Hippocampal formation (tissue), 2 donors: ENCODE measurements at regions not wholly inside any gene's neighbourhood (a gene's known extent, or its start where the extent isn't known, plus 50 kb on each side); places are given as distances from the start of the nearest gene placed in this dataset.

ENCODE experiments used
- DNase-seq, 2 donors: peaks; one replicate each; lab custom pipeline; 2025; lab: John Stamatoyannopoulos, UW

DNA sequence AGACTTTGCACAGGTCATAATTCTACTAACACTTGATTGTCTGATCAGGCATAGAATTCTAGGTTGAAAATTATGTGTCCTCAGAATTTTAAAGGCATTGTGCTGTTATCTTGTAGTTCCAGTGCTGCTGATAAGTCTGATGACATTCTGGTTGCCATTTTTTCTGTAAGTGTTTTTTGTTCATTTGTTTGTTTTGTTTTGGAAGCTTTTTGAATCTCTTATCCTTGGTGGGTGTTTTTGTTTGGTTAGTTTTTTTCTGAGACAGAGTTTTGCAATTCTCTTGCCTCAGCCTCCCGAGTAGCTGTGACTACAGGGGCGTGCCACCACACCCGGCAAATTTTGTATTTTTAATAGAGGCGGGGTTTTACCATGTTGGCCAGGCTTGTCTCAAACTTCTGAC lies 178.9 kb downstream of the CCDC71L start:
- DNase-seq: no peak

DNA sequence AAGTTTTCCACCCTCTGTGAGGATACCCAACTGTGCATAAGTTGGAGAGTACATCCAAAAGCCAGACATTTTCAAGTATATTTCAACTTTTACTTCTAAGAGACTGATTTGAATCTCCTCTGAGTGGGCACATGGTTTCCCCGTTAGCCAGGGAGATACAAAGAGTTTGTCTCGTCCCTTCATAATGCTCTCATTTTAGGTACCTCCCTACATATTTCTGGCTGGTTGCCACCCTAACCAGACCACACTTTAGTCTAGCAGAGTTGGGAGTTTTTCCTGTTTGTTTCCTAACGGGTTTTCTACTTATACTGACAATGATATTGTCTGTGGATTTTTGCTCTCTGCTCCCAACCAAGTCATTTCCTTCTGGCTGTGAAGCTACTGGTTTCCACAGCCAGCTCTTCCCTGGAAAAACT lies 180.3 kb downstream of the CCDC71L start:
- DNase-seq: no peak

DNA sequence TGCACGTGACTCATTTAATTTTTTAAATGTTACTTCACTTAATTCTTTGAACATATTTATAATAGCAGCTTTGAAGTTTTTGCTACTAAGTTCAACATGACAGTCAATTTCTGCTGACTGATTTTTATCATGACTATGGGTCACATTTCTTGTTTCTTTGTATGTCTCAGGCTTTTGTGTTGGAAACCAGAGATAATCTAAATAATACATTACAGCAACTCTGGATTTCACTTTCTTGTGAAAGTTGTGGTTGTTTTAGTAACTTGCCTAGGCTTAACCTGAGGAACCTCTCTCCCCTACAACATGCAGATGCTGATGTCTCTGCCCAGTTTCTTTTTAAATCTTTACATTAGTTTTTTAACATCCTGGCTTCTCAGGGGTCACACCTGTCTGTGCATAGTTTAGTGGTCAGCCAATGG lies 180.8 kb downstream of the CCDC71L start:
- no peak for DNase-seq

DNA sequence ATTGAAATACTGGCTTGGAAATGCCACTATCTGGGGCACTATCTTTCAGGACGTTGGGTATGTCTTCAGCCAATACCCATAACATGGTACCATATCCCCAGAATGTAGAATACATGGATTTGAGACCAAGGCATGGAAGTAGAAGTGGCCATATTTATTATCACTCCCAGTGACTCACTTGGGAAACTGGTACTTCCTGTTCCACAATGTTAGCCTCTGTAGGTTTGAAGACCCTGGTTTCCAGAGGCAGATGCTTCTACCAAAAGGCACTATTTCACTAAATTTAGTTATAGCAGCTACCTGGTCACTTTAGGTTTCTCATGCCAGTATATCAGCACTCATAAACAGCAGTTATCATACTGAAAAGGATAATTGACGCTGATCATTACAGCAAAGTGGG lies 184.2 kb downstream of the CCDC71L start:
- no peak for DNase-seq

DNA sequence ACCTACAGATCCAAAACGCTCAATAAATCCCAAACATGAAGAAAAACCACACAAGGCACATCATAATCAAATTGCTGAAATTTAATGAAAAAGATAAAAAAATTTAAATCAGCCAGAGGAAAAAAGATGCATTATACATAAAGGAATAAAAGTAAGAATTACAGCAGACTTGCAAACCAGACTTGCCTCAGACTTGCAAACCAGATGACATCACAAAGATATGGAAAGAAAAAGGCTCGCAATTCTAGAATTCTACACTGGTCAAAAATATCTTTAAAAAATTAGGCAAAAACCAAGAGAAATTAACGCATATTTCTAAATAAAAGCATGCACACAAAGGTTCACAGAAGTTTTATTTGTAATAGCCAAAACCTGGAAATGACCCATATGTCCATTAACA lies 188.0 kb upstream of the NAMPT start:
- DNase-seq: no peak

DNA sequence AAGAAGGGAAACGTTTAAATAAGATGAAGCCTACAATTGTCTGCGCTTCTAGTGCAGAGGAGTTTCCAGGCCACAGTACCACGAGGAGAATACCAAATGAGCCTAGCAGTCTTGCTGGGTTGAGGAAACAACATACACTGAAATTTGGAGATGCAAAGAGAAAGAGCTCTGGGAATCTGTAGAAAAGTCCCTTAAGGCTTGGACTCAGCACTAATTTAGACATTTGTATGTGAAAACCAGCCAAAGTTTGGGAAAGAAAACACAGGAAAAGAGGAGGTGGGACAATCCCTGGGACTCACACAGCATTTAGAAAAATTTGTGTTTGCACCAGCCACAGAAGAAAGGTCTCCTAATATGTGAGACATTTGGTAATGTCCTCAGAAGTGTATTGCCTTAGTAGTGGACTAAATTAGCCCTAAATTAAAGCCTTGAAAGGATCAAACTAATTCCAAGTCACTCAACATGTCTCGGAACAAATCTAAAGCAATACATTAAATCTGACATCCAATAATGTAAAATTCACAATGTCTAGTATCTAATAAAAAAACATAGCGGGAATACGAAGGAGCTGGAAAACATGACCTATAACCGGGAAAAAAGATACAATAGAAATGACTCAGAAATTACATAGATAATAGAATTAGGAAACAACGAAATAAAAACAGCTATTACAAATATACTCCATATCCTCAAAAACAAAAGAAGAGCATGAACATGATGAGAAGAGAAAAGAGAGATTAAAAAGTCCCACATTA lies 187.1 kb upstream of the NAMPT start:
- no peak for DNase-seq

DNA sequence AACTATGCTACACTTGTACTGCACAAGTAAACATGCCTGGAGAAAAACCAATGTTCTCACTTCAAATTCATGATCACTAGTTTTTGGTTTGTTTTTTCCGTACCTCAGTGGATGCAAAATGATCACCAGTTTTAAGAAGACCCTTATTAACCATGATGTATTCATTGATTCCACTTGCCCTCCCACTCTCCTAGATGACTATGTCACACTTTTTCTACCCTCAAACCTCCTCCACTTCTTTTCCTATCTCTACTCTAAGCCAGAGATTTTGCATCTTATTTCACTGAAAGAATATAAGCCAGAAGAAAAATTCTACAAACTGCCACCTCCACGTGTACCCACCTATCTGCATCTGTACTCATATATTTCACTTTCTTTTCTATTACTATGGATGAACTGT lies 186.2 kb upstream of the NAMPT start:
- DNase-seq: no peak

DNA sequence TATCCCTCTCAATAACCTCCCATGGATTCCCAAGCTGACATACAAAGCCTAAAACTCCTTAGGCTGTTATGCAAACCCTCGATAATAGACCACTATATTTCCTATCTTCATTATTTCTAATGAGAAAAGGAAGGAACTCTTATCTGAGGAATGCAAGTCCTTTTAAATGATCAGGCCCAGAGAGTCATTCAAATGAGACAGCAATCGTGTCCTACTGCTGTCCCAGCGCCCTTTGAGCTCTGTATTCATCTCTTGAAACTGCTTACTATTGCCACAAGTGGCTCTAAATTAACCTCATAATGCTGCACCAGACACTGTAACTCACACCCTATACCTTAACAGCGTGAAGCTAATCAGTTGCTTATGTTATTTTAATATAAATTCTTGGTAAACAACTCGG lies 182.1 kb upstream of the NAMPT start:
- no peak for DNase-seq

DNA sequence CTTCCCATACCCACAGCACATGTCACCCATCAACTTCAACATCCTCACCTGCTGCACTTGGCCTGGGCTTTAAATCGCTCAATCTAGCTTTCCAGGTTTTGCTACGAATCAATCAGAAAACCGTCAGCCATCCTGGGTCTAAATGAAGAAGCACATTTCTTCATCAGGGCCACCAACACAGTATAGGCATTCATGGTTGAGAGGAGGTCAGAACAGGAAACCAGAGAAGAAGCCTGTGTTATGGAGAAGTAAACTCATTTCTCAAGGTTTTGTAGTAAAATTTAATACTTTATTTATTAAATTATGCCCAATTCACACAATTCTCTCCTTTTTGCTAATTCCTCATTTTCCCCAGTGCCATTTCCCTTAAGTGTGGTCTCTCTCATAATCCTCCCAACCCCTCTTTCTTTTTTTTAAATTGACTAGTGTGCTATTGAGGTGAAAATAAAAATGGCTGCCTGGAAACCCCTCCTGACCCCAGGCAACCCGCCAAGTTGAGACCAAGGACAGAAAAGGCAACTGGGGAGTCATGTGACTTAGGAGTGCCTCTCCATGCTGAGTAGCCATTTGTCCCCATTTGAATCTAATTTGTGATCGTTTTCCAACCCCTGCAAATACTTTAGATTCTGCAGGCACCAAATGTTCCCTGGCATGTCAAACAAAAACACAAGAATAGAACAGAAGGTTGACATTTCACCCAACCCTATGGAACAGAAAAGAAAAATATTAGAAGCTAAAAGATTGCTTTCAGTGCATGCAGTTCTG lies 181.1 kb upstream of the NAMPT start:
- no peak for DNase-seq

DNA sequence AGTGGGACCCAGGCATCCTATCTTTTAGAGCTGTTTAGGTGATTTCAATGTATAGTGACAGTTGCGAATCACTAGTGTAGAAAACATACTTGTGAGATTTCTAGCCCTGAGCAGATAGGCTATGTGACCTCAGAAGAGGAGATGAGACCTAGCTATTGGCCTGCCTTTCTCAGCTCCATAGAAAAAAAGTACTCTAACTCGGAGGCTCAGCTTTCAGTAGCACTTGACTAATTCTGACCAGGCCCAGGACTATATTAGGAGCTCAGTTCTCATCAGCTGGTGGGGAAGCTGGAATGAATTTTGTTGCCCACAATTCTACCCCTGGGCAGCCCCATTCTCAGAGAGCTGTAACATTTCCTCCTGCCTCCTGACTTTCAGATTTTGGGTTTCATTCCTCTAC lies 179.9 kb upstream of the NAMPT start:
- no peak for DNase-seq

DNA sequence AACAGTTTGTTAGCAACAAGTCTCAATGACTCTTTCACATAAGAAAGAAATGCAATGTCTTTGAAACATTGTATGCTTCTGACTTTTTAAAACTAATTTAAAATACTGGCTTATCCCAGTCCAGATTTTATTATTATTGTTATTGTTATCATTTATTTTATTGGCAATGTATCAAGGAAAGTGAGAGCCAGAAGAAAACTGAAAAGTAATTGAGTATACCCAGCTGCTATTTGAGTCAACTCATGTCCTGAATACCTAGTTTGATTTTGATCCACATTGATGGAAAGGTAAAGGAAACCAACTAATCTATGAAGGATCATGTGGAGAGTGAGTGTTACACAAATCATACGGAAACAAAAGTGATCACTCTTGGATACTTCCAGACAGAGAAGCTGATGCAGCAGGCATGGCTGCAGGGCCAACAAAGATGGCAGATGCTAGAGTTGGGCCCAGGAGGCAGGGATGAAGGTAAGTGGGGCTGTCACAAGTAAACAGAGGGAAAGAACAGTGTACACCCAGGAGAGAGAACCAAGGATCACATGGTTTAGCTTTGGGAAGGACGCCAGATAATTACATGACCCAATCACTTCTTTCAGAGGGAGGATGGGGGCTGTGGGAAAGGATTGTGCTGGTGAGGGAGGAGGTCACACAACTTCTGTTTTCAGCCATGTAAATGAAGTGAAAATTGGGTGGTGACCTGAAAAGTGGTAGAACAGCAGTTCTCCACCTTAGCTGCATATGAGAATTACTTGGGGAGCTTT lies 179.2 kb upstream of the NAMPT start:
- no peak for DNase-seq

DNA sequence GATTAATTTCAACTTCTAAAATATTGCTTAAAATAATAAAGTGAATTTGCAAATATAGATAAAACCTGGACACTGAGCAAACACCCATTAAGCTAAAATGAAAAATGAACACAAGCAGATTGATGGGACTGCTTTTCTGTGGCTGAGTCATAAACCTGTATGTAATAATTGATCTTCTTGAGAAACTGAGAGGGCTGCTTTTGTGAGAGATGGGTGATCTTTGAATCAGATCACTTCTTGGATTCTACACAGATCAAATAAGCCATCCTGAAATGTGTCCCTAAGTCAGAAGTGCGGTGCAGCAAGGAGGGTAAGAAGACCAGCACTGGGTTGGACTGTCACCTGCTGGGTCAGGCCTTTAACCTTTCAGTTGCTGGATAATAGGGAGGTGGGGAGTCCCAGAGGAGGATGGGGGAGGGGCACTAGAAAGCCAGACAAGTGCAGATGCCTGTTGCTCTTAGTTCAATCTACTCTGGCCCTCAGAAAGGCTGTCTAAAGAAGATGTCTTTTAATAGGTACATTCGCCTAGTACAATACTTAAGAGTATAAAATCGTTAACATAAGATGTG lies 178.2 kb upstream of the NAMPT start:
- no peak for DNase-seq

DNA sequence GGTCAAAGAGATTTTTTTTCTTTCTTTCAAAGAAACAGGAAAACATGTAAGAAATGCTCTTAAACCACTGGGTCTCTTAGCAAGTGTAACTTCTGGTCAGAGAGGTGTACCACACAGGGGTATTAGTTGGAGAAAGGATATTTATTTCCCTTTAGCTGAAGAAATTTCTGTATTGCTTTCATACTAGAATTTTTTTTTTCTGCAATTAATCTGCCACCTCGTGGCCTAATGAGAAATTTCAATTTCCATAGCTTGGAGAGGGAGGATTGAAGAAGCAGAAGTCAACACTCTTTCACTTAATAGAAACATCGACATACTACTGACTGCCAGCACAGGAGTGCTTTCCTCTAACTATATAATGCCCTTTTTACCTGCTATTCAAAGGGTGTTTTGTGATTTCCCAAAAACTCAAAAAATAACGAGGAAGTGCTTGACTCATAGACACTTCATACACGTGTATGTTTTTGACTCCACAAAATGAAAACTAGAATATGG lies 177.6 kb upstream of the NAMPT start:
- DNase-seq: peak in 1 of 2 donors; percentile 45

DNA sequence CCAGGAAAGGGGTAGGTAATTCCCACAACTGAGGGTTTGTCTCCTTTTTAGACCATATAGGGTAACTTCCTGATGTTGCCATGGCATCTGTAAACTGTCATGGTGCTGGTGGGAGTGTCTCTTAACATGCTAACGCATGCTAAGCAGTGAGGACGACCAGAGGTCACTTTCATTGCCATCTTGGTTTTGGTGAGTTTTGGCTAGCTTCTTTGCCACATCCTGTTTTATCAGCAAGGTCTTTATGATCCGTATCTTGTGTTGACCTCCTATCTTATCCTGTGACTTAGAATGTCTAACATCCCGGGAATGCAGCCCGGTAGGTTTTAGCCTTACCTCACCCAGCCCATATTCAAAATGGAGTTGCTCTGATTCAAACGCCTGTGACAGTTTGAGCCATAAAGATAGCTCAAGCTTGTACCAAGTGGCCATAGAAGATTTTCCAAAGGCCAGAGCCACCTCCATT lies 176.0 kb upstream of the NAMPT start:
- no peak for DNase-seq

DNA sequence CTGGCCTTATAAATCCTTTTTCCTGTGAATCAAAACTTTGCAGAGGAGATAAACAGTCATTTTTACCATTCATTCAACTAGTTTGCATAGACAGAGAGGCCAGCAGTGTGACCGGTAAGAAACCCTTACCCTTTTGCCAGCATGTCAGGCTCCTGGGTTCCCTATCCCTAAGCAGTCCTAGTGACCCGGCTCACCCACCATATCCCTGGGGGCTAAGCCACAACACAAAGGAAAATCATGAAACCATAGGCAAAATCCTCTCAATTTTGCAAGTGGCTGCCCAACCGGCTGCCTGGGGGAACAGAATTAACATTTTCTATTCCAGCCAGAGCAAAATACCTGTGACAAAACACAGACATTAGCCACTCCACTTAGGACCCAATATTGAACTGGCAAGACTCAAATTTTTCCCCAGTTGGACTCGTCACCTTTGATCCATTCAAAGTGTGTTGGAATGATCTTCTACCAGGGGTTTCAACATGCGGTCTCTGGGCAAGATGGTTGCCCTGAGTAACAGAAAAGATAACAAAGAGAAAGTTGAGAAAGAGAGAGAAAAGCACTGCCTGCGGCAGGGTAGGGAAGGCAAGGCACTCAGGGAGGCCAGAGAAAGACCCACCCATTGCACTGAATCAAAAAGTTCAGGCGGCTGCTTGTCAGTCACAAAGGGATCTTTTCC lies 174.8 kb upstream of the NAMPT start:
- no peak for DNase-seq

DNA sequence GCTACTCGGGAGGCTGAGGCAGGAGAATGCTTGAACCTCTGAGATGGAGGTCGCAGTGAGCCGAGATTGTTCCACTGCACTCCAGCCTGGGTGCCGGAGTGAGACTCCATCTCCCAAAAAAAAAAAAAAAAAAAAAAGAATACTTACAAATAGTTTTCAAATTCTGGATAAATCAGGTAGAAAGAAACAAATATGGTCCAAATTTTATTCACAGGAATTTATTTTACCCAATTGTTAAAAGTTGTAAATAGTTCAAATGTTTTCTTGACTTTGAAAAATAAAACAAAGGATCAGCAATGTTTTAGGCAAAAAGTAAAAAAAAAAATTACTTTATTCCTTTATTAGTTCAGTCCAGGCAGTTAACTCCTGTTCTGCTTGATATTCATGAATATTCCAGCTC lies 172.9 kb upstream of the NAMPT start:
- DNase-seq: no peak

DNA sequence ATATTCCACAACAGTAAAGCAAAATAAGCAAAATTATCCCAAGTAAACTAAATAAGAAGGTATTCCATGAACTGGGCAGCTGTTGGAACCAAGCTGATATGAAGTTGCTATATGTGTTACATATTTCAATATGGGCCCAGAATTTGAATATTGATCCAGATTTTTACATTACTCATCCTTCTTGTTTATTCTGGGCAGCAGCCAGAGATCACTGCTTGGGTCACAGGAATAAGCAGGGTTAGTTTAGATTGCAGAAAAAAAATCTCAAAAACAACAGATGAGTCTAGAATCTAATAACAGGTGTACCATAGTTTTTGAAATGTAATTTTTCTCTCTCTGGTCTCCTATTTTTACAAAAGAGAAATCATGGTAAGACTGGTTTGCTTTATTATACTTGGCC lies 171.5 kb upstream of the NAMPT start:
- DNase-seq: no peak

DNA sequence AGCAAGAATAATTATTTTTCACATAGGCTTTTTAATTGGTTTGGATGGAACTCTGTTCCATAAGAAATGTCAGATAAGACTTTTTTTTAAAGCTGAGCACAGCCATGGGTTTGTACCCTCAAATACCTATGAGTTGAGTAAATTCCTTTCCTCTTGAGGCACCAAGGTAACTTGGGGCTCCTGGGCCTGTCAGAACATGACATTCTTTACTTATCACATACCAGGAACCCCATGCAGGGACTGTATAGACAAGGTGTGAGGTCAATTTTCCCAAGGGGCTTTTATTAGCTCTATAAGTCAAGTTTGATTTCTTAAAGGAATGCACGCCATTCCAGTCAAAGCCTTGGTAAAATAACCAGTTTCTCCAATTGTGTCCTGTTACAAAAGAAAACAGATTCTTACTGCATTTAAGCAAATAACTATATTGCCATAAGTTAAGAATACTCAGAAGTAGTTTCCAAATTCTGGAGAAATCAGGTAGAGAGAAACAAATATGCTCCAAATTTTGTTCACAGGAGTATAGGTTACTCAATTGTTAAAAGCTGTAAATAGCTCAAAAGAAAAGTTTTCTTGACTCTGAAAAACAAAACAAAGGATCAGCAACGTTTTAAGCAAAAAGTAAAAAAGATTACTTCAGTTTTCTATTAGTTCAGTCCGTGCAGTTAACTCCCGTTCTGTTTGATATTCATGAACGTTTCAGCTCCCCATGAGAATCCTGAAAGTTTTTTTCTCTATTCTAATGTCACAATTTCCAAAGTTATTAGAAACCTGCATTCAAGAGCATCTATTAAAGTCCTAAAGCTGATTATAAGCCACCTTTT lies 167.5 kb upstream of the NAMPT start:
- DNase-seq: no peak

DNA sequence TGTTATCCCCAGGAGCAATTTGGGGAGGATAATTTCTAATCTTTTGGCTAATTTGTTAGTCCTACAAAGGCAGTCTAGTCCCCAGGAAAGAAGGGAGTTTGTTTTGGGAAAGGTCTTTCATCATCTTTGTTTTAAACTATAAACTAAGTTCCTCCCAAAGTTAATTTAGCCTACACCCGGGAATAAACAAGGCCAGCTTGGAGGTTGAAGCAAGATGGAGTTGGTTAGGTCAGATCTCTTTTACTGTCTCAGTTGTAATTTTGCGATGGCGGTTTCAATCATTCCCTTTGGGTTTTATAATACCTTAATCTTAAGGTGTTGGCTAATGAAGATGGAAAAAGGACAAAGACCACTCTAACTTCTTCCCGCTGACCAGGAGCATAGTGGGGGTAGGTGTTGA lies 166.4 kb upstream of the NAMPT start:
- no peak for DNase-seq

DNA sequence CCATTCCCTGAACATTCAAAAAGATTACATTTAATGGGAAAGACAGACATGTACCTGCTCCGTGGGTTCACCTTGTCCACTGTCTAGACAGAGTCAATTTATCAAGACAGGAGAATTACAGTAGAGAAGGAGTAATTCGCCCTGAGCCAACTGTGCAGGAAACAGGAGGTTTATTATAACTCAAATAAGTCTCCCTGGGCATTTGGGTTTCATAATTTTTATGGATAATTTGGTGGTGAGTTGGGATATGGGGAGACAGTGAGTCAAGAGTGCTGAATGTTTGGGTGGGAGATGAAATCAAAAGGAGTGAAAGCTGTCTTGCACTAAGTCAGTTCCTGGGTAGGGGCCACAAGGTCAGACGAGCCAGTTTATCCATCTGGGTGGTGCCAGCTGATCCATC lies 165.9 kb upstream of the NAMPT start:
- DNase-seq: no peak
